Esophagus squamous epithelium (tissue), 5 donors: ENCODE measurements at regions not wholly inside any gene's neighbourhood (a gene's known extent, or its start where the extent isn't known, plus 50 kb on each side); places are given as distances from the start of the nearest gene placed in this dataset.

Source experiments
- DNase-seq: peaks from one replicate; lab custom pipeline; 2025; lab: John Stamatoyannopoulos, UW
- H3K27ac ChIP-seq, 4 donors: fragments of 200-600 bp; sonication (generic); one replicate each; pipeline ENCODE4 v1.5.1; 2016 to 2019; ENCODE audit warnings: mild to moderate bottlenecking in 1 of 4
- H3K27me3 ChIP-seq, 4 donors: fragments of 200-600 bp; sonication (generic); 1 replicate in 3 of 4; 2 replicates in 1 of 4; pipeline versions ENCODE4 v1.5.1 to v1.6.0; 2017 to 2021; ENCODE audit warnings: antibody characterized with exemption in 1 of 4
- H3K36me3 ChIP-seq, 3 donors: fragments of 200-600 bp; sonication (generic); one replicate each; pipeline ENCODE4 v1.5.1; 2016 to 2019
- H3K4me1 ChIP-seq, 3 donors: fragments of 200-600 bp; sonication (generic); one replicate each; pipeline ENCODE4 v1.5.1; 2017 to 2019
- H3K4me3 ChIP-seq, 4 donors: fragments of 200-600 bp; sonication (generic); 1 replicate in 3 of 4; 2 replicates in 1 of 4; pipeline ENCODE4 v1.5.1; 2016 to 2019; ENCODE audit warnings: mild to moderate bottlenecking in 2 of 4, moderate library complexity in 1 of 4
- H3K9me3 ChIP-seq, 3 donors: fragments of 200-600 bp; sonication (generic); one replicate each; pipeline ENCODE4 v1.5.1; 2016 to 2019
- POLR2A ChIP-seq, 4 donors: fragments of 450-650 bp; IDR thresholded peaks; one replicate each; pipeline ENCODE4 v1.6.1; 2017; ENCODE audit warnings: antibody characterized with exemption in 4 of 4, mild to moderate bottlenecking in 4 of 4, moderate library complexity in 3 of 4
- WGBS, 2 donors: methylation state at CpG; one replicate each; pipeline ENCODE4 v1.1.5; 2018; 5-methylcytosine and 5-hydroxymethylcytosine counted together
- intact Hi-C: fragments of 100-400 bp; cut with DNase I; formaldehyde crosslinking; loops from one replicate; pipeline ENCODE4 v1.15.0; 2022
- TF ChIP-seq, protein P1 (sequence below), 6 experiments: fragments of 450-650 bp in 4 of 6; fragments of 200-600 bp in 2 of 6; sonication (generic) in 2 of 6; IDR thresholded peaks; one replicate each; pipeline ENCODE4 v1.5.1; 2016 to 2019; ENCODE audit warnings: antibody characterized with exemption in 6 of 6, mild to moderate bottlenecking in 4 of 6, moderate library complexity in 4 of 6
- donor health status: DM: yes; HTN: yes; CAD: no.

DNA sequence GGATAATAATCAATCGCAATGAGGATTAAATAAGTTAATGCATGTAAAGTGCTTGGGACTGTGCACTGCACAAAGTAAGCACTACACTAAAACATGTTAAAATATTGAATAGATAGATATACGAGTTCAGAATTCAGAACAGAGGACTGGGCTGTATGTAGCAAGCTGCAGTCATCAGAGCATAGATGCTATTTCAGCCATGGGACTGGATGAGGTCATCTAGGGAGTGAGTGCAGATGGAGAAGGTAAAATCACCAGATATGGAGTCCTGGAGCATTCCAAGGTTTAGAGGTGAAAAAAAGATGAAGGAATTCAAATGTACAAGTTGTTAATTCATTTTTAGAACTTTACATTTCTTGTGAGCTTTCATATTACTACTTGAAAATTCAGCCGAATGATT is 347.5 kb upstream of the DDI1 start:
- TF ChIP-seq POLR2A (IDR thresholded peaks at IDR 0.05): no peak
- TF ChIP-seq, protein P1, sequence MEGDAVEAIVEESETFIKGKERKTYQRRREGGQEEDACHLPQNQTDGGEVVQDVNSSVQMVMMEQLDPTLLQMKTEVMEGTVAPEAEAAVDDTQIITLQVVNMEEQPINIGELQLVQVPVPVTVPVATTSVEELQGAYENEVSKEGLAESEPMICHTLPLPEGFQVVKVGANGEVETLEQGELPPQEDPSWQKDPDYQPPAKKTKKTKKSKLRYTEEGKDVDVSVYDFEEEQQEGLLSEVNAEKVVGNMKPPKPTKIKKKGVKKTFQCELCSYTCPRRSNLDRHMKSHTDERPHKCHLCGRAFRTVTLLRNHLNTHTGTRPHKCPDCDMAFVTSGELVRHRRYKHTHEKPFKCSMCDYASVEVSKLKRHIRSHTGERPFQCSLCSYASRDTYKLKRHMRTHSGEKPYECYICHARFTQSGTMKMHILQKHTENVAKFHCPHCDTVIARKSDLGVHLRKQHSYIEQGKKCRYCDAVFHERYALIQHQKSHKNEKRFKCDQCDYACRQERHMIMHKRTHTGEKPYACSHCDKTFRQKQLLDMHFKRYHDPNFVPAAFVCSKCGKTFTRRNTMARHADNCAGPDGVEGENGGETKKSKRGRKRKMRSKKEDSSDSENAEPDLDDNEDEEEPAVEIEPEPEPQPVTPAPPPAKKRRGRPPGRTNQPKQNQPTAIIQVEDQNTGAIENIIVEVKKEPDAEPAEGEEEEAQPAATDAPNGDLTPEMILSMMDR (IDR thresholded peaks at IDR 0.05): no peak
- 81 to 87% methylated on average over 3 of the region's 3 CpGs for WGBS, 2 donors
- no peaks in the 10 kb centered on the region for H3K27me3 ChIP-seq

DNA sequence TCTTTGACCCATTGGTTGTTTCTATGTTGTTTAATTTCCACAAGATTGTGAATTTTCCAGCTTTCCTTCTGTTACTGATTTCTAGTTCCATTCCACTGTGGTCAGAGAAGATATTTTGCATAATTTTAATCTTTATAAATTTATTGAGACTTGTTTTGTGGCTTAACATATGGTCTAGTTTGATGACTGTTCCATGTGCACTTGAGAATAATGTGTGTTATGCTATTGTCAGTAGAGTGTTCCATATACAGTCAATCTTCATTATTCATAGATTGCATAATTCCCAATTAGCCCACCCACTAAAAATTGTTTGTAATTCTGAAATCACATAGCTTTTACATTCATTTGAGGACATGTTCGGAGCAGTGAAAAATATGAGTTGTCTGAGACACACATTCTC is 346.1 kb upstream of the DDI1 start:
- WGBS, 2 donors: 48 to 96% methylated on average over 1 of the region's 1 CpG
- intact Hi-C loops: no loop called here
- Histone ChIP-seq H3K27ac (no peak overlapping the region), H3K4me1 (no peaks in the 10 kb centered on the region), H3K27me3 (no peaks in the 10 kb centered on the region), H3K36me3 (no peaks in the 10 kb centered on the region), H3K9me3 (no peaks in the 10 kb centered on the region), H3K4me3 (no peak overlapping the region)
- DNase-seq: no peak
- TF ChIP-seq, protein P1 (IDR thresholded peaks at IDR 0.05): no peak
- no peak for TF ChIP-seq POLR2A (IDR thresholded peaks at IDR 0.05)

More for the DNA sequence above, 347.5 kb upstream of the DDI1 start:
- intact Hi-C loops: no loop called here
- no peak overlapping the region for H3K27ac ChIP-seq
- H3K36me3 ChIP-seq: no peaks in the 10 kb centered on the region
- no peaks in the 10 kb centered on the region for H3K9me3 ChIP-seq
- no peak for DNase-seq
- H3K4me1 ChIP-seq: no peaks in the 10 kb centered on the region
- no peak overlapping the region for H3K4me3 ChIP-seq

DNA sequence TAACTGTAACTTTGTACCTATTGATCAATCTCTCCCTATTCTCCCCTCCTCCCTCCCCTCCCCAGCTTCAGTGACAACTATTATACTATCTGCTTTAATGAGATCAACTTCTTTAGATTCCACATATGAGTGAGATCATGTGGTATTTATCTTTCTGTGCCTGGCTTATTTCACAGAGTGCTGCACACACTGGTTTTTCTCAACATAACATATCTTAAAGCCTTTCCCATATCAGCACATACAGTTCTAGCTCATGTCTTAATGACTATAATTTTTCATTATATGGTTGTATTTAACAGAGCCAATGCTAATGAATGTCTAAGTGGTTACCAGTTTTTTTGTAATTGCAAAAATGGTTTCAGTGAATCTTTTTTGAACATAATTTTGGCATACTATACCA is 340.3 kb upstream of the DDI1 start:
- Histone ChIP-seq H3K4me1 (peaks cover 0 to 4% (median 0%) of the 10 kb centered on the region in 3 donors), H3K27me3 (no peaks in the 10 kb centered on the region), H3K9me3 (no peaks in the 10 kb centered on the region), H3K36me3 (no peaks in the 10 kb centered on the region), H3K4me3 (no peak overlapping the region), H3K27ac (no peak overlapping the region)
- TF ChIP-seq, protein P1 (IDR thresholded peaks at IDR 0.05): no peak
- intact Hi-C loops: no loop called here
- DNase-seq: no peak

DNA sequence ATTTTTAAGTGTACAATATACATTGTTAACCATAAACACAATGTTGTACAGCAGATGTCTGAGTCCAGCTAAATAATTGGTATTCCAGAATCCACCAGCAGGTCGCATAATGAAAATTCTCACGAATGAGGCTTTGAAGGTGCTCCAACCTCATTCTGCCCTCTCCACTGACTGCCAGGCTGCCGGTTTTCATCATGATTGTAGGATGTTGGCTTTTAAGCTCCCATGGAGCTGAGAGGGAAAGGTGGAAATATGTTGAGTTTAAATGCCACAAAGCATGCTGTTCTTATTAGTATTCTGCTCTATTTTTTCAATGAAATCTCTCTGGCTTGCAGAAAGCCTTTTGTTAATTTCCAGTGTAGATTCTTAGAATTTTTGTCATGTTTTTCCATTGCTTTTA is 337.2 kb upstream of the DDI1 start:
- intact Hi-C loops: no loop called here
- Histone ChIP-seq H3K36me3 (no peaks in the 10 kb centered on the region), H3K4me3 (no peak overlapping the region), H3K9me3 (no peaks in the 10 kb centered on the region), H3K27ac (no peak overlapping the region), H3K27me3 (no peaks in the 10 kb centered on the region), H3K4me1 (peaks cover 0 to 6% (median 0%) of the 10 kb centered on the region in 3 donors)
- DNase-seq: no peak
- TF ChIP-seq, protein P1 (IDR thresholded peaks at IDR 0.05): no peak
- WGBS, 2 donors: 71 to 79% methylated on average over 3 of the region's 3 CpGs

DNA sequence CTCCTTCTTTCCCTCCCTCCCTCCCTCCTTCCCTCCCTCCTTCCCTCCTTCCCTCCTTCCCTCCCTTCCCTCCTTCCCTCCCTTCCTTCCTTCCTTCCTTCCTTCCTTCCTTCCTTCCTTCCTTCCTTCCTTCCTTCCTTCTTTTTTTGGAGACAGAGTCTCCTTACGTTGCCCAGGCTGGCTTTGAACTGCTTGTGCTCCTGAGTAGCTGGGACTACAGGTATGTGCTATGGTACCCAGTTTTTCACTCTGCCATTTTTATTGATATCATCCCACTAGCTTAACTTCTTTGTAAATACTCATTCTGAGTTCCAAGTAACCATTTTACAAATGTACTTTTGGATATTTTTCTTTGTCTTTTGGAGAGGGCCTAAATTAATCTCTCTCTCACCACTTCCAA is 336.8 kb upstream of the DDI1 start:
- TF ChIP-seq, protein P1 (IDR thresholded peaks at IDR 0.05): no peak
- TF ChIP-seq POLR2A (IDR thresholded peaks at IDR 0.05): no peak
- no peaks in the 10 kb centered on the region for H3K9me3 ChIP-seq
- 70 to 92% methylated on average over 1 of the region's 1 CpG for WGBS, 2 donors
- peaks cover 0 to 6% (median 0%) of the 10 kb centered on the region in 3 donors for H3K4me1 ChIP-seq
- no peaks in the 10 kb centered on the region for H3K36me3 ChIP-seq
- no peak for DNase-seq
- intact Hi-C loops: no loop called here
- H3K27ac ChIP-seq: no peak overlapping the region
- H3K4me3 ChIP-seq: no peak overlapping the region
- H3K27me3 ChIP-seq: no peaks in the 10 kb centered on the region
